ACHN (cell line): ENCODE measurements at regions not wholly inside any gene's neighbourhood (a gene's known extent, or its start where the extent isn't known, plus 50 kb on each side); places are given as distances from the start of the nearest gene placed in this dataset.
"Not testable (repeated sequence)": the region's sequence is repeated elsewhere in the genome, so short reads cannot be mapped to it uniquely, and the experiment has no call there.

ENCODE experiments used
- DNase-seq: peaks from one replicate; pipeline ENCODE4 v3.0.0-alpha.2; 2015
- in situ Hi-C: cut with HindIII; loops from 2 replicates; pipeline ENCODE4 v1.10.0; 2017; ENCODE audit warnings: low sequenced_read_pairs, low pct_ligation_motif_present, low pct_unique_long_range_greater_than_20kb

DNA sequence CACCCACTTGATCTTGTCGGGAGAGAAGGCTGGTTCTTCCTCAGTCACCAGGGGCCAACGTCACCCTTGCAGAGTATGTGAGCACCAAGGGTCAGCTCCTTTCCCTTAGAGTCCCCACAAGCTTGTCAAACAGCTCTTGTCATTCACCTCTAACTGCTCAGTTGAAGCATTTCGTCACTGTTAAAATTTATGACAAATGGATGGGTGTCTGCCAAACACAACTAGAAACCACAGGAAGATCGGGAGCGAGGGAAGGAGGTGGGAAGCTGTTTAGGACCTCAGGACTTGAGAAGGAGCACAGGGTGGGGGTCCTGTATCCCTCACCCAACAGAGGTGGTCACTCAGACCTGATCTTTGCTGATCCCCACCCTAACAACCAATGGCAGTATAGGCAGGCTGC lies 373.3 kb upstream of the IGFBP3 start:
- in situ Hi-C loops, result no loop called here
- no peak for DNase-seq

DNA sequence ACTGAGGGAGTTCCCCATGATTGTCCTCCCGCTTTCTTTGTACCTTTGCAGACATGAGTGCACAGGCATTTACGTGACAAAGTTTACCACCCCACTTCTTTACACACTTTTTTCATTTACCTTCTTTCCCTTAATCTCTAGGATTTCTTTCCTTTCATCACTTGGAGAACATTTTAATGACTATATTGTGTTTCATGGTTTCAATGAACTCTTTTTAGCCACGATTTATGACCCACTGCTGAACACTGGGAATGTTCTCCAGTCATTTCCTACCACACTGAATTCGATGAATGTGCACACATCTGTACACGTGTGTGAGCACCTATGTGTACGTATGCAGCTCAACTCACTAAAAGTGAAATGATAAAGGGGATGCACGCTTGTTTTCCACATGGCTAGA lies 371.7 kb upstream of the IGFBP3 start:
- no peak for DNase-seq
- in situ Hi-C loops, result no loop called here

DNA sequence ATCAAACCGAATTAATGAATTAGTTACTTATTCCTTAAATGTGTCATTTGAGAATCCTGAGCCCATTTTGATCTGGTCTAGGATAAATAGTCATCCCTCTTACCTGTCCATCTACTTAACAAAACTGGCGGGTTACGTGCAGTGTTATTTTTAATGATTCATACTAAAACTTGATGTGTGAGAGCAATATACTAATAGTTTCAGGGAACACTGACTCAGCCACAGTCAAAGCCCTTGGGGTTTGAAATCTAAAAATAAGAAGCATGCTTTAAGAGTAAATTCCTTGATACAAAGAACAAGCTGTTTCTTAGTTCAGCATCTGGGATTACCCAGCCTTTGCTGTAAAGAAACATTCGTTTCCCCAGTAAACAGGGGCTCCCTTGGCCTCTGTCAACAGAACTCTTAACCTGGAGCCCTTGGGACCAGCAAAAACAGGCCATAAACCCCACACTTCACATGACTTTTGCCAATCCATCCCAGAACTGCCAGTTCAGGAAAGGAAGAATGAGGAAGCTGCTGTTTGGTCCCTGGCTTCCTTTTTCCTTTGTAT lies 370.6 kb upstream of the IGFBP3 start:
- in situ Hi-C loops, result no loop called here
- DNase-seq, result no peak

DNA sequence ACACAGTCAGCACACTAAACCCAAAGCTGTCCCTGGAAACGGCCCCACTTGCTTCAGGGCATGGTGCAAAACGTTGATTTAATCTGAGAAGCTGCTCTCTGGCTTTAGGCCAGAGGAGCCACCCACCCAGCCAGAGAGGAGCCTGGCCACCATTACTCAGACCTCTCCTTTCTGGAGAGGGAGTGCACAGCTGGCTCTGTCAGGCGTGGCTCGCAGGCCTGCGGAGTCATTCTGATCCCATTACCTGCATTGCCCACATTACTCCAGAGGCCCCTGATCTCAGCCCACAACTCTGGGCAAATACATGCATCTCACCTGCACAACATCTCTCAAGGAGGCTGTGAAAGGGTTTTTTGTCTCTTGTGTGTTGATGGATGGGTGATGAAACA lies 370.0 kb upstream of the IGFBP3 start:
- no peak for DNase-seq
- in situ Hi-C loops, result no loop called here

DNA sequence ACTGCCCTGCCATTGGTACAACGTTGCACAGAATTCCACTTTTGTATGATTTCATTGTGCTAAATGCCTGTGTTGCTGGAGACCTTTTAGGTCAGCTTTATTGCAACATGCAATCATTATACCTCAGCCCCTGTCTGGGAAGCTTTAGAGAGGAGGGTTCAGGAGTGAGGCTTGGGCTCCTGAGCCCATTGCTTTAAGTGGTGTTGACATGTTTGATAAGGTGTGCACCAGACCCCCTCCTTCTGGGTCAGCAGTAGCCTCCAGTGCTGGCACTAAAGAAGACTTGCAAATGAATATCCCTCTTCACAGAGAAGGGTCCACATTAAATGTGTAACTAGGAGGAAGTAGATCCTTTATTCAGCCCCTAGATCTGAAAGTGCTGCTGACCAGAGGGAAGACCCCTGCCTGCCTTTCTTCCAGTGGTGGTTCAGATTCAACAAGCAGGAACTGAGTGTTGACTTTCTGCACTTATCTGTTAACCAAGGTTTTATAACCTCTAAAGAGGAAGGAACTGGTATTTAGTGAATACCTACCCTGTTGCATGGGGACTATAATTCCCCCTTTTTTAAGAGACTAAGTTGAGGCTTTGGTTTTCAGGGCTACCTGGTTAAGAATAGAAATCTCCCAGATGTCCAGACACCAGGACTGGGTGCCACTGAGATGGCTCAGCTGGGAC lies 369.4 kb upstream of the IGFBP3 start:
- in situ Hi-C loops, result no loop called here
- no peak for DNase-seq

DNA sequence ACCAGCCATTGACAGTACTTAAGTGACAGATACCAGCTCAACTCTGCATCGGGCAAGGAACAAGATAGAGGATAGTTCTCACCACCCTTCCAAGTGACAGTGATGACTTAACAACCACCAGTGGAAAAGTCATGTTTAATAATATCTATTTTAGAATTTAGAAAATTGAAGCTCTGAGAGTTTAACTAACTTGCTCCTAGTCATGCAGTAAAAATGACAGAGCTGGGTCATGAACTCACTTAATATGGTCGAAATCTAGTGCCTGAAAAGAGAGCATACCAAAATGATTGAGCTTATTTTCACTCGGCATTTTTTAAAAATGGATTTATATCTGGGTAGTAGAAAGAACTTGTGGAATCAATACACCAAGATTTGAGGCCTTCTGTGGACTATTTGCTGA lies 367.8 kb upstream of the IGFBP3 start:
- no peak for DNase-seq
- in situ Hi-C loops, result no loop called here

DNA sequence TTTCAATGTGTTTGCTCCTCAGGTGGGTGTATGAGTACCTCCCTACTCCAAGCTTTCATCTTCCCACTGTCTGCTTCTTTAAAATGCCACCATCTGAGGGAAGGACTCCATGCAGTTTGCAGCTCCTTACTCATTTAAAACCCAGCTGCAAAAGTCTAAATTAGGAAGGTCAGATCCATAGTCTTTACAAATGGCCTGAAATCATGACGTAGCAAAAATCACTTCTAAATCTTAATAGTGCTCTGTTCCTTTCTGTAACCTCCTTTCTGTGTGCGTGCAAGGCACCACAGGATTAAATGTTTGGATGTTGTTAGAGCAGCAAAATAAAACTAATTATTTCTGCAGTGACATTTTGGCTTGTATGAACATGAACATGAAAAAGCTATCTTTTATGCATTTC lies 366.9 kb upstream of the IGFBP3 start:
- in situ Hi-C loops, result no loop called here
- DNase-seq, result no peak

DNA sequence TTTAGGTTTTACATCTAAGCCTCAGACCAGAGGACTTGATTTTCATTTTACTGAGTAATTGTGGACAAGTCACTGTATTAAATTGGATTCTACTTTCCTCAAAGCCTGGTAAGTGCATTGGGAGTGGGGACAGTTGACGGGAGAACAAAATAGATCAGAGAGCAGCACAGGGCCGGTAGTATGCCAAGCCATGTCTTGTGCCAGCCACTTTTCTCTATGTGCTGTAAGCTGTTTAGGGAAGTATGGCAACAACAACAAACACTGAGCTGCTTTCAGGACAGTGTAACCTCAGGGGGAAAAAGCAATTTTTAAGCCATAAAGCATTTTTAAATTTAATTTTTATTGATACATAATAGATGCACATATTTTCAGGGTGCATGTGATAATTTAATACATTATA lies 365.9 kb upstream of the IGFBP3 start:
- in situ Hi-C loops, result no loop called here
- no peak for DNase-seq

DNA sequence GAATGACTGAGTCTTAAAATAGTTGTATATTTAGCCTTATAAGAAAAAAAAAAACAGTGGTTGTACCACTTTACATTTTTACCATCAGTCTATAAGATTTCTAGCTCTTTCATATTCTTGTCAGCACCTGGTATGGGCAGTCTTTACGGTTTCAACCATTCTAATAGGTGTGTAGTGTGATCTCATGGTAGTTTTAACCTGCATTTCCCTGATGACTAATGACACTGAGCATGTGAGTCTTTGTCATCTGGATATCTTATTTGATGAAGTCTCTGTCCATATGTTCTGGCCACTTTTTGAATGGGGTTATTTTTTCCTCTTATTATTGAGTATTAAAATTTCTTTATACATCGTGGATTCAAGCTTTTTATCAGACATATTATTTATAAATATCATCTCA lies 365.3 kb upstream of the IGFBP3 start:
- in situ Hi-C loops, result no loop called here
- DNase-seq, result no peak

DNA sequence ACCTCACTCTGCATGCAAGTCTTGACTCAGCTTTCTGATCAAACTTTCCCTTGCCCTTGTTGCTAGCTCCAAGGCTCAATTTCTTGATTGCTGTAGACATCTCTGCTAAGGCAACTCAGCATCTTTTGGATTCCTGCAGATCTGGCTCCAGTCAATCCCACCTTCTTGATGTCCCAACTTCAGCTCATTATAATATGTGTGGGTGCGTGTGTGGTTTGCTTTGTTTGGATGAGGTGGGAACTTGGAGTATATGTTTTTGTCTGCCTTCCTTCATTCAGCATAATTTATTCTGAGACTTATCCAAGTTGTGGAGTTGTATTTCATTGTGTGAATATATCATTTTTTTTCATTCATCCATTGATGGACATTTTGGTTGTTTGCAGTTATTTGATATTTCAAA lies 364.8 kb upstream of the IGFBP3 start:
- in situ Hi-C loops, result no loop called here
- no peak for DNase-seq

DNA sequence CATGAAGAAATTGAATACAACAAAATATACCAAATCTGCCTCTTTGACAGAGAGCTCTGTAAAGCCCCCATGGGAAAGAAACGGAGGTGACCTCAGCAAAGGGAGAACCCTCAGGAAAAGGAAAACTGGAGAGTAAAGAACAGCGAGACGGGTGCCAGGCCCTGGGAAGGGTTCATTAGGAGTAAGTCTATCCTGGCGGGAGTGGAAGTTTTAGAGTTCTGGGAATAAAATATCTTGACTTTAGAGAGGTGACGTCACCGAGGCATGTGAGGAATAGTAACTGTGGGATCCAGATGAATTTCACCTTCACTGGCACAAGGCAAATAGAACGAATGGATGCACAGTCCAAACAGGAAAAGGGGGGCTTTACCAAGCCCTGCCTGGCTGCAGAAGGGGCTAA lies 362.8 kb upstream of the IGFBP3 start:
- no peak for DNase-seq
- in situ Hi-C loops, result no loop called here

DNA sequence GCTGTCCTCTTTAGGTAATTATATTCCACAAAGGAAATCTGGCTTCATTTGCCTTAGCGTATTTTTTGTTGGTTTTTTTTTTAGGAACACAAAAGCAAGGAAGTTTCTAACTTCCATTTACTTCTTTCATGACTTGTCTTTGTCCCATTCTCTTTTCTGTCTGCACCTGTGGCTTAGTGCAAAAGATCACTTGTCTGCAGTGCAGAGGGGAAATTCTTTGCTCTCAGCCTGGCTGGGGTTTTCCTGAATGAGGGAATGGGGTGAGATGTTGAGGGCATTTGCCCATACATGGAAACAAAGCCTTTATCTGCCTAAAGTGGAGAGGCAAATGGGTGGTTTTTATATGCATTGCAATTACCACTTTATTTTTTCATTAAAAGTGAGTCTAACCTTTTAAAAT lies 361.1 kb upstream of the IGFBP3 start:
- no peak for DNase-seq
- in situ Hi-C loops, result no loop called here

DNA sequence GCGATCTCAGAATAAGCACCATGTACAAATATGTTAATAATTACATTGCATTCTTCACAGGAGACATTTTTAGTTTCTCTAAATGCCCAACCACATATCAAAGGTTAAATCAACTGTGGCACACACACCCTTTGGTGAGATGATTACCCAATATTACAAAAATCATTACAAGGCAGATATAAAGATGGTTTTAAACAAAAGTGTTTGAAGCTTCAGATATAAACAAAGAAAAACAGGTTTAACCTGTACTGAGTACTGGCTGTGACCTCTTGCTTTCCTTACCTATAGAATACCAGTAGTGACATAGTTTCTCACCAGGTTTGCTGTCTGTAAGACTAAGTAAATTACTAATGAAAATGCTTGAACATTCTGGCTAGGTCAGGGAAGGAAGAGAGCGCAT lies 360.0 kb upstream of the IGFBP3 start:
- in situ Hi-C loops, result no loop called here
- peak; percentile 67 for DNase-seq

DNA sequence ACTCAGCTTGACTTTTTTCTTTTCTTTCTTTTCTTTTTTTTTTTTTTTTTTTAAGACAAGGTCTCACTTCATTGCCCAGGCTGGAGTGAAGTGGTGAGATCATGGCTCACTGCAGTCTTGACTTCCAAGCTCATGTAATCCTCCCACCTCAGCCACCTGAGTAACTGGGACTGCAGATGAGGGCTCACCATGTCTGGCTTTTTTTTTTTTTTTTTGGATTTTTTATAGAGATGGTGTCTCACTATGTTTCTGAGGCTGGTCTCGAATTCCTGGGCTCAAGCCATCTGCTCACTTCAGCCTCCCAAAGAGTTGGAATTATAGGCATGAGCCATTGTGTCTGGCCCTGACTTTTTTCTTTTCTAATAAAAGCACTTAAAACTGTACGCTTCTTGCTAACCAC lies 358.2 kb upstream of the IGFBP3 start:
- DNase-seq, result peak; percentile 24
- in situ Hi-C loops, result no loop called here

DNA sequence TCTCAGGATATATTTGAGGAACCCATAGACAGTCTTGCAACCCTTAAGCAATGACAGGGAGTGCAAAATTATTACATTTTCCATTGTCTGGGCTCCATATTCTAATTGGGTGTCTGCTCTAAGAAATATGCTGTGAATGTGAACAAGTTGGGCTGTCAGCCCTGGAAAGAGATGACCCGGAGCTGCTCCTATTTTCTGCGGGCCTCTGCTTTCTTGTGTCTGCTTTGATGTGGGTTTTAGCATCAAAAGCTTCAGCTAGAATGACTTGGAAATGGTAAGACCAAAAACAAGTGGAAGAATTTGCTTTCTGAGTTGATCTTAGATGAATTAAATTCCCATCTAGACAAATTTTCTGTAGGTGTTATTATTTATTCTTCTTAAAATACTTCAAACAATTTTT lies 343.6 kb upstream of the IGFBP3 start:
- in situ Hi-C loops, result no loop called here
- DNase-seq, result no peak

DNA sequence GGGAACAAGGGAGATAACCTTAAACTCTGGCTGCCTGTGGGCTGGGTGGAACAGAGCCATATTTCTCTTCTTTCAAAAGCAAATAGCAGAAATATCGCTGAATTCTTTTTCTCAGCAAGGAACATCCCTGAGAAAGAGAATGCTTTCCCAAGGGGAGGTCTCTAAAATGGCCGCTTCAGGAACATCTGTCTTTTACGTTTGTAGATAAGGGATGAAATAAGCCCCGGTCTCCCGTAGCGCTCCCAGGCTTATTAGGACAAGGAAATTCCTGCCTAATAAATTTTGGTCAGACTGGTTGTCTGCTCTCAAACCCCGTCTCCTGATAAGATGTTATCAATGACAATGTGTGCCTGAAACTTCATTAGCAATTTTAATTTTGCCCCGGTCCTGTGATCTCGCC lies 340.6 kb upstream of the IGFBP3 start:
- DNase-seq, in situ Hi-C loops: not testable (repeated sequence)

DNA sequence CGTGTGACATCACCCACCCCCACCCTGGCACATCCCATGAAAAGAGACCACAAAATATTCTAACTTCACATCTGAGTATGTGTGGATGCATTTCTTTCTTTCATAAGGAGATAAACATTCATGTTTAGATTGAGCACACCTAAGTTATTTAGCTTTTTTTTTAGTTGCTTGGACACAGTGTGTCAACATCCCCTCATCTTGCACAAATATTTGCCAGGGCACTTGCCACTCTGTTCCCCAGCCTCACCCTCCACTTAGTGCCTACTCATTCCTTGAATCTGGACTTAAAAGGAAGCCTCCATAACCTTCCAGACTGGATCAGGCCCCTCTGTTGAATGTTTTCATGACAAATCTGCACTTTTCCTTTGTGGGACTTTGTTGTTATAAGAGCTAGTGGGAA lies 338.9 kb upstream of the IGFBP3 start:
- DNase-seq, result no peak
- in situ Hi-C loops, result no loop called here

DNA sequence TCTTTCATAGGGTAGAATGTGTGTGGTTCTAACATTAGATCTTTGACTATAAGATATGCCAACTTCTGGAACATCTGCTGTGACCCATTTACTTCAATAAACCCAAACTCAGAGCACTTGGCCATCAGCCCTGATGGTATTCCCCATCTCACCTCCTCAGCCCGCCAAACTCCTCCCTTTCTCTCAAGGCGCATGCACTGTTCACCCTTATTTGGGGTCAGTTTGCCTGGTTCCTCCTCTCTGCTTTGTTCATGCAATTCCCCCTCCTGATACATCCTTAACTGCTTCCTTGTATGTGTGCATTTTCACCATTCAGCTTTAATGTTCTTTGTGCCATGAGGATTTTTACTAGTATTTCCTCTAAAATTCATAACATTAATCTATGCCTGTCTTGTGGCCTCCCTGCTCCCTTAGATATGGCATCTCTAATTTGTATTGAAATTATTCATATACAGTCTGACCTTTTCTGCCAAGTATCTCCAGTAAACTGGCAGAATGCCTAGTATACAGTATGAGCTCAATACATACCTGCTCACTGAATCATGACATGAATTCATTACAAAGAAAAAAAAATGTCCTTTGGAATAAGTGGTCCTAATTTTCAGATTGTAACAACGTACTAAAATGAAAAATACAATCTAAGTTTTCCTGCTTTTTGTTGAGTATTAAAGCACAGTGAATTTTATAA lies 336.8 kb upstream of the IGFBP3 start:
- in situ Hi-C loops, result no loop called here
- peak; percentile 89 for DNase-seq

DNA sequence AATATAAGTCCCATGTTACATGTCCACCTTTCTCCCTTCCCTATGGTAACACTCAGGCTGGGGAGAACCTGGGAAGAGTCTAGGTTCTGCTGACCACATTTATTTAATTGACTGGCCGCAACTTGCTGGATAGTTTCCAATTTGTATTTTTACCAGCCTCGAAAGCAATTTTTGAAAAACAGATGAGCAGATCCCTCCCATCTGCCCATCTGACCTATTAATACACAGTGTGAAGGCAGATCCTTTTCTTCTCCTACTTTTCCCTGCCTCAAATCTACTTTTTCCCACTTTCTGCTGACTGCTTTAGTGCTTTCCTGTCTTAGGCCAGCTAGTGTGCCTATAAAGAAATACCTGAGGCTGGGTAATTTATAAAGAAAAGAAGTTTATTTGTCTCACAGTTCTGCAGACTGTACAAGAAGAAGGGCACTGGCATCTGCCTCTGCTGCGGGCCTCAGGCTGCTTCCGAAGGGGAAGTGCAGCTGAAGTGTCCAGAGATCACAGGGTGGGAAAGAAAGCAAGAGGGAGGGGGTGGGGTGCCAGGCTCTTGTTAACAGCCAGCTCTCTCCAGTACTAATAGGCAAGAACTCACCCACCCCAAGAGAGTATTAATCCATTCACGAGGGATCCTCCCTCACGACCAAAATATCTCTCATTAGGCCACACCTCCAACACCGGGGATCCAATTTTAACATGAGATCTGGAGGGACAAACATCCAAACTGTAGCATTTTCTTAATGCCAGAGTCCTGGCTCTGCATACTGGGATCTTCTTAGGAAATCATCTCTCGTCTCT lies 336.0 kb upstream of the IGFBP3 start:
- DNase-seq, result no peak
- in situ Hi-C loops, result no loop called here

DNA sequence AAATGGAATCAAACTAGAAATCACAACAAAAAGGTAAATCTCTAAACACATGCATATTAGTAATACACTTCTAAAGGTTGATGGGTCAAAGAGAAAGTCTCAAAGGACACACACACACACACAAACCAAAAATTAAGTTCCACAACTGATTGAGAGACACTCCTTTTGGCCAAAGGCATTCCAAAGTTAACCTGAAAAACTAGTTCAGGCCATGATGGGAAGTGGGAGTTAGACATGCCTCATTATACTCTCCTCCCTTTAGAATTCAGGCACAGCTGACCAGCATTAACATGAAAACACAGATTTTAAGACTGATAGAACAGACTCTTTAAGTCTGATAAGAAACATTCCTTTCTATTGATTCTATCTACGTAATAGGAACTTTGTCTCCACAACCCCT lies 332.4 kb upstream of the IGFBP3 start:
- DNase-seq, result no peak
- in situ Hi-C loops, result no loop called here
